NCI-H345 treated with DMSO at 0.1 percent for 48 hours (cell line): ENCODE measurements at regions not wholly inside any gene's neighbourhood (a gene's known extent, or its start where the extent isn't known, plus 50 kb on each side); places are given as distances from the start of the nearest gene placed in this dataset.
"Not testable (repeated sequence)": the region's sequence is repeated elsewhere in the genome, so short reads cannot be mapped to it uniquely, and the experiment has no call there.

Experiments
- DNase-seq: peaks from one replicate; lab custom pipeline; 2025; ENCODE audit not compliant: unreplicated experiment; lab: John Stamatoyannopoulos, UW

DNA sequence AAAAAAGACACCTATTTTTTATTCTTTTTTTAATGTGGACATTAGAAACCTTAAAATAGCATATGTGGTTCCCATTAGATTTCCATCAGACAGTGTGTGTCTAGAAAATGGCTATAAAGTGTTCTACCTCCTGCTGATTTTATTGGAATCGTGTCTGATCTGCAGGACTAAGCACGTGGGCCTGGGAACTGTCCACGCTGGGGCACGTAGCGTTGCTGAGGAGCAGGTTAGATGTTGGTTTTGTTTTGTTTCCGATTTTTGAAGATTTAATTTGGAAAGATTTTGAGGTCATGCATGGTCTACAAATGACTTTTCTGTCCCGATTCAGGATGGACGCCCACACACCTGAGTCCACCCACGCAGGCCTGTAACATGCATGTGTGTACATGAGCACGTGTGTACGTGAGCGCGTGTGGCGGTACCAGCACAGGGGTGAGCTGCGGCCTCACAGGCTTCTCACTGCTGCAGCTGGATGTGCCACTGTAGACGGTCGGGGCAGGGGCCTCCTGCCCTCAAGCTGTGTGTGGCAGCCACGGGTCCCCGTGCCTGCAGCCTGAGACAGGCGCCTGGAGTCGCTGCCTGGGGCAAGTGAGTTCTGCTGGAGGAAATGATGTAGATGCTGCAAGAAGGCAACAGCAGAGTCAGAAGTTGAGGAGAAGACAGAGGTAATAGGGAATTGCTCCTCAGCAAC, 99.7 kb upstream of the CTDP1 start:
- DNase-seq = no peak

DNA sequence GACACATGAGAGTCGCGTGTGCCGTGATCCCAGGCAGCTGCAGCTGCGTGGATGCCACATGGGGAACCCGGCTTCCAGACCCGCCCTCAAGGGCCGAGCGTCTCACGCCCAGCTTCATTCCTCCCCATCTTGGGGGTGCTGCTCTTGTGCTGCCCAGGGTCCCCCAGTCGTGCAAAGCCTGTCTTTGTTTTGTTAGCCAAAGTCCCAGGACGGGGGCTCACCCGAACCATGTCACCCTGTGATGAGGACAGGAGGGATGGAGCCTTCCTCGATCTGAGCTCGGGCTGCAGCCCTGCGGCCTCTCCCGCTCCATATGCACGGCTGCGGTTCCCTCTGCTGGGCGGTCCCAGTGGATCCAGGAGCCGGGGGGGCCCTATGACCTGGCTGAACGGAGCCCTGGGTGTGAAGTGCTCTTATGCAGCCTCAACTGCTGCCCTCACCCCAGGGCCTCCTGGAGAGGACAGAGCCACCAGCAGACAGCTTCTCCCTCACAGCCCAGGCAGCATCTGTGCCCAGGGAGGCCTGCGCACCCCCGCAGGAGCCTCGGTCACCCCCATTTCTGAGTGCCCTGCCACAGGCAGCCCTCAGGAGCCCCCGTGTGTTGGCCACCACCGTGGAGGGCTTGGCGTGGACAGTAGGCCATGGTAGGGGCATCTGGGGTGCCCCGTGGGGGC, 99.0 kb upstream of the CTDP1 start:
- DNase-seq = no peak

DNA sequence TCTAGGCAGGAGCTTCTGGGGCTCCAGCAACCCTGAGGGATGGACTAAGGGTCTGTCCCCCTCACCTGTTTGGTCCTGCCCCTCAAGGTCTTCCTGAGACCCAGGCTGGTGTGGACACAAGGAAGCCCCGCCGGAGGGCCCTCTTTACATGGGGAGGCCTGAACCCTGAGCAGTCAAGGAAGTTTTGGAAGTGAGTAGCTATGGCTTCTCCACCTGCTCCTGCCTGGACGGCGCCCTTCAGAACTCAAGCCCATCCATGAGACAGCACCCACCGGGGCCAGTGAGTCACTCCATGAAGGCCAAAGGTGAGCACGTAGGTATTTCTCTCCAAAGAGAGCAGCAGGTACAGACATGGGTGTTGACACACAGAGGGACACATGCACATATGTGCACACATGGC, 98.2 kb upstream of the CTDP1 start:
- DNase-seq = no peak

DNA sequence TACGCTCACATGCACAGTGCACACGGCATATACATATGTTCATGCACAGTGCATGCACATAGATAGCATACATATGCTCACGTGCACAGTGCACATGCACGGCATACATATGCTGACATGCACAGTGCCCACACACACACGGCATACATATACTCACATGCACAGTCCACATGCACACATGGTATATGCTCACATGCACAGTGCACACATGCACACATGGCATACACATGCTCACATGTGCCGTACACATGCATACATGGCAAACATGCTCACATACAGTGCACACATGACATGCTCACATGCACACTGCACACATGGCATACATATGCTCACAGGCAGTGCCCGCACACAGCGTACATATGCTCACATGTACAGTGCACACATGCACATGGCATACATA, 97.7 kb upstream of the CTDP1 start:
- no peak for DNase-seq

DNA sequence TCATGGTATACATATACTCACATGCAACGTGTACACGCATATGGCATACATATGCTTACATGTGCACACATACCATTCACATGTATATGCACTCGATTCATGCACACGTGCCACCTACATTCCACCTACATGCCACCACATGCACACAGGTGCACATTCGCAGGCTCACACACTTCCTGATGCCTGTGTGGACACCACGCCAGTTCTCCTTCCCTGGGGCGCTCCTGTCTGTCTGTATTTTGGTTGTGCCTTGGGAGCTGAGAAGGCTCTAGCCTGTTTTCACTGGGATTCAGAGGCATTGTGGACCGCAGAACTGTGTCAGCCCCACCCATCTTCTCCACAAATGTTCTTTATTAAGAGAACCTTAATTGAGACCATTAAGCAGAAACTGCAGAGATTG, 96.6 kb upstream of the CTDP1 start:
- DNase-seq = no peak

DNA sequence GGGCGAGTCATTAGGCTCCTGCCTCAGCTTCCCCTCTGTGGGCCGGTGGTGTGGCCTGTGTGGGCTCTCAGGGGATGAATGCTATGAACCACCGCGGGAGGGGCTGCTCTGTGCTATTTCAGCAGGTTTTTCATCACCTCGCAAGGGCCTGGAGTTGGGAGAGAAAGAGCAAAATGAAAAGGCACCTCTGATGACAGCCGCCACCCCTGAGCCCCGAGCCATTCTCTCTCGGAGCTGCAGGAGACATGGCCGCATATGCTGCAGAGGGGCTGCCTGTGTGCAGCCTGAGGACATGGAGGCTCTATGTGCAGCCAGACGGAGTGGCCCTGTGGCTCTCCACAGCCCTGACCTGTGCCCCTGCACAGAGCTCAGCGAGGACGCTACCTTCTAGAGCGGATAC, 96.2 kb upstream of the CTDP1 start:
- DNase-seq = no peak

DNA sequence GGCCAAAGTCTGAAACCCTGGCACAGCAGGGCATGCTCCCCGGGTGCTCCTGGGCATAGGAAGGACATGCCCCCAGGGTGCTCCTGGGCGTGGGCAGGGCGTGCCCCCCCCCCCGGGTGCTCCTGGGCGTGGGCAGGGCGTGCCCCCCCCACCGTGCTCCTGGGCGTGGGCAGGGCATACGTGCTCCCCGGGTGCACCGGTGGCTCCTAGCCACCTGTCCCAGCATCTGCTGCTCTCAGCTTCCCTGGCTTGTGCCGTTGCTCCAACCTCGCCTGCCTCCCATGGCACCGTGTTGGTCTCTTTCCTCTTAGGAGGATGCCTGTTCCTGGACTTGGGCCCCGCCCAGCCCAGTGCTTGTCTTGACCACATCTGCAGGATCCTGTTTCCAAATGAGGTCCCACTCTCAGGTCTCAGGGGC, 95.6 kb upstream of the CTDP1 start:
- DNase-seq = no peak

DNA sequence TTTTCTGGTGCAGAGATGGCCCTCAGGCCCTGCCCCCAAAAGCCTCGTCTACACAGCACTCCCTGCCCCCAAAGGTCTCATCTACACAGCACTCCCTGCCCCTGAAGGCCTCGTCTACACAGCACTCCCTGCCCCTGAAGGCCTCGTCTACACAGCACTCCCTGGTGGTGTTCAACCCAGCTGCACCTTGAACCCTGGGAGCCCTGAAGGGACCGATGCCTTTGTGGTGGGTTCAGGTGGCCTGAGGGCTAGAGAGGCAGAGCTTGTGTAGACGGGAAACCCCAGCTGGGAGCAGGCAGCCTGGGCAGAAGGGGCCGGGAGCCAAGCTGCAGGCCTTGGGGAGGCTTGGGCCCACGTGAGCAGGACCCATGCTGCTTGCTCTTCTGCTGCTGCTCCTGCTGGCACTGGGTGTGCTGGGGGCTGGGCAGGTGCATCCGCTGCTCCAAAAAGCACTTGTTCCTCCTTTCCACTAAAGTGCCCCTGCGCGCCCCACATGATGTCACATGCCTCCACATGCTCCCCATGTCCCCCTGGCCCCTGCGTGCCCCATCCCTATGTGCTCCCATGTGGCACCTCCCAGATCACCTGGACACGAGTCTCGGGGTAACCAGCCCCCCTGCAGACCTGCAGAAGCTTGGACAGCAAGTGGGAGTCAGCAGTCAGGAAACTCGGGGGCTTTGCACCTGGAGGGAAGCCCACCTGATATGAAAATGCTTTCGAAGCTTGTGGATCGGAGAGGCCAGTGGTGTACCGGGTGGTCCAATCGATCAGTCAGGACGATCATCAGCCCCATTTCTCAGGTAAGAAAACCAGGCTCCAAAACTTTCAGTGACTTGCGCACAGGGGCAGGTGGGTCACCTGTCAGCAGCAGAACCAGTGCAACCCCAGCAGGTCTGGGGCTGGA, 94.9 kb upstream of the CTDP1 start:
- no peak for DNase-seq

DNA sequence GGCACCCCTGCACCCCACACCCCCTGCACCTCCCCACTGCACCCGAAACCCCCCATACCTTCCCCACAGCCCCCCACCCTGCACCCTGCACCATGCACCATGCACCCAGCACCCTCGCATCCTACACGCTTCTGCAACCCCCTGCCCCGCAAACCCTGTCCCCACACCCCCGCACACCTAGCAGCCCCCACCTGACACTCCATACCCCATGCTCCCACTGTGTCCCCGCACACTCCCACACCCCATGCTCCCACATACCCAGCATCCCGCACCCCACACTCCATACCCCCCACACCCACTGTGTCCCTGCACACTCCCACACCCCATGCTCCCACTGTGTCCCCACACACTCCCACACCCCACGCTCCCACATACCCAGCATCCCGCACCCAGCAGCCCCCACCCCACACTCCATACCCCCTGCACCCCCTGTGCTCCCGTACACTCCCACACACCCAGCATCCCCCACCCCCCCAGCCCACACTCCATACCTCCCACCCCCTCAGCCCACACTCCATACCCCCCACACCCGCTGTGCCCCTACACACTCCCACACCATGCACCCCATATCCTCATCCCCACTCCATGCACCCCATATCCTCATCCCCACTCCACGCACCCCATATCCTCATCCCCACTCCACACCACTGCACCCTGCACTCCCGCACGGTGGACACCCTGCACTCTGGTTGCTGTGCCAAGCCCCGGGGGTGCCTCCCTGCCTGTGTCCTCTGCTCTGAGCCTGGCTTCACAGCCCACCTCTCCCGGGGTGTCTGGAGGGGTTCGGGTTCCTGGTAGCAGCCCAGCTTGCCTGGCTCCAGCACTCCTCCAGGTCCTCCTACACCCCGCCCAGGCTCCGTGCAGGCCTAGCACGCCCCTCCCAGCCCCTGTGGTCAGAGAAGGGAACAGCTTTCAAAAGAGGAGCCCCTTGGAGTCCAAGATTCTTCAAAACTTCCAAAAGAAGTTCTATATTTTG, 93.9 kb upstream of the CTDP1 start:
- DNase-seq = no peak

DNA sequence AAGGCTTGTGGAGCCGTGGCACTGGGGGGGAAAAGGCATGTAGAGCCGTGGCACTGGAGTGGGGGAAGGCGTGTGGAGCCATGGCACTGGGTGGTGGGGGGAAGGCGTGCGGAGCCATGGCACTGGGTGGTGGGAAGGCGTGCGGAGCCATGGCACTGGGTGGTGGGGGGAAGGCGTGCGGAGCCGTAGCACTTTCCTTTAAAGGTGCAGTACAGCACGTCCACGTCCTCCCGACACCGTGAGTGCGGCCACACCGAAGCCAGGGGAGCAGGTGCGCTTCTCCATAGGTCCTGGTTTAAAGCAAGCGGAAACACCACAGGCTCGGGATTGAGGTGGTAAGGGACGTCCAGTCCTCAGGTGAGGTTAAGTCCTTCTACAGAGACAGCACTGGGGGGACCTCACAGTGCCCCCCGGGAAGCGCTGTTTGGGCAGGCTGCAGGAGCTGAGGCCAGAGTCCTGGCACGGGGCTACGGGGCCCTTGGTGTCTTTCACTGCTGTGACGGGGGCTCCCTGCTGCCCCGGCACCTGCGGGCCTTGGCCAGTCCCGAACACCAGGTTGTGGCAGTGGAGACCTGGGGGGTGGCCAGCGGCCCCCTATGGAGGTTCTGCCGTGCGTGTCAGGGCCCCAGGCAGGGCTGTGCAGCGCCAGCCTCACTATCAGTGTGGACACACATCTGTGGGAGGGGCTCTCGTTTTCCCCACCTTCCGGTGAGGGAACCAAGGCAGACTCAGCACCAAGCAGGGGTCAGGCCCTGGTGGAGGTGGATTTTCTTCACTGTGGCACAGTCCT, 93.0 kb upstream of the CTDP1 start:
- no peak for DNase-seq

DNA sequence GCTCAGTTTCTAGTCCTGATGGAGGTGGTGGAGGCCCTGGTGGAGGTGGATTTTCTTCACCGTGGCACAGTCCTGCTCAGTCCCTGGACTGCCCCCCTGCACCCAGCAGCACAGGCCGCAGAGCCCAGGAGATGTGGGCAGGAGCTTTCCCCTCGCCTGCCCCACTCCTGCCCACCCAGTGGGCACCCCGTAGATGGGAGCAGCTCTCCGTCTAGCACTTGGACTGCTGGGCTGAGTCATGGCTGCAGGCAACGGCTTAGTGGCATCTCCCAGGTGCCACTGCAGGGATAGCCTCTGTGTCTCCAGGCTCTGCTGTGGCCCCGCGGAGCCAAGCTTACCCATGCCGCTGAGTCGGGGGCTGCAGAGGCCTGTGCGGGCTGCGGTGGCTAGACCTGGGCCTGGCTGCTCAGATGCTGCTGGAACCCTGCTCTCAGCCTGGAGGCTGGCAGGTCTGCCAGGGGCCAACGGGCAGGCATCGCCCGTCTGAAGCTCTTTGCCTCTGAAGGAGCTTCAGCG, 92.3 kb upstream of the CTDP1 start:
- no peak for DNase-seq

DNA sequence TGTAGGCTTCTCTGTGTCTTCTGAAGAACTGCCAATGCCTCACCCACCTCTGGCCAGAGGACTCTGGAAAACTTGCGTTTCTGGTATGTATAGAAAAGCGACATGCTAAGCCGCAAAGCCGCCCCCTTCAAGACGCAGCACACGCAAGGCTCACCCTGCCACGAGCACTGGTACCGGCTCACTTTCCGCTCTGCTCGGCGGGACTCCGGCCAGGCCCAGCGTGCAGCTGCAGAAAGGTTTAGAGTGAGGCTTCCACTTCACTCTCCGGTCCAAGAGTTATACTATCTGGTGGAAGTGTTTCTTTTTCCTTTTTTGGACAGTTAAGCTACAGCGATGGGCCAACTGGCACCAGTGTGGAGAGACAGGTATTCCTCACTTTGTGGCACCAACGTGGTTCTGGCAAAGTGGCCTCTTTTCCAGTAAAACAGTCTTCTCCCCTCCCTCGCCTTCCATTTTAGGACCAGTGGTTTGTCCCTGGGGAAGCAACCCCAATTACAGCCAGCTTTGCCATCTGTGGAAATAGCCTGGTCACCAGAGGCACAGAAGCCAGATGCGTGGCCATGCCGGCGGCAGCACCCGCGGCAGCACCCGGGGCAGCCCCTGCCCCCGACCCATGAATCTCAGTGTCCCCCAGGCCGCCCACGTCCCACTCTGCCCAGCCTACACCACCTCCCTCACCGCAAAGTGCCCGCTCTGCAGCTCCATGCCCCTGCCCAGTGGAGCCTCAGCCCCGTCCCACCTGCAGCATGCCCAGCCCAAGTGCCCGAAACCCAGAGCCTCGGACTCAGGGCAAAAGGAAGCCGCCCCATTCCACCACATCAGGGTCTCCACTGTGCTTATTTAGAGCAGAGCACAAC, 91.6 kb upstream of the CTDP1 start:
- no peak for DNase-seq

DNA sequence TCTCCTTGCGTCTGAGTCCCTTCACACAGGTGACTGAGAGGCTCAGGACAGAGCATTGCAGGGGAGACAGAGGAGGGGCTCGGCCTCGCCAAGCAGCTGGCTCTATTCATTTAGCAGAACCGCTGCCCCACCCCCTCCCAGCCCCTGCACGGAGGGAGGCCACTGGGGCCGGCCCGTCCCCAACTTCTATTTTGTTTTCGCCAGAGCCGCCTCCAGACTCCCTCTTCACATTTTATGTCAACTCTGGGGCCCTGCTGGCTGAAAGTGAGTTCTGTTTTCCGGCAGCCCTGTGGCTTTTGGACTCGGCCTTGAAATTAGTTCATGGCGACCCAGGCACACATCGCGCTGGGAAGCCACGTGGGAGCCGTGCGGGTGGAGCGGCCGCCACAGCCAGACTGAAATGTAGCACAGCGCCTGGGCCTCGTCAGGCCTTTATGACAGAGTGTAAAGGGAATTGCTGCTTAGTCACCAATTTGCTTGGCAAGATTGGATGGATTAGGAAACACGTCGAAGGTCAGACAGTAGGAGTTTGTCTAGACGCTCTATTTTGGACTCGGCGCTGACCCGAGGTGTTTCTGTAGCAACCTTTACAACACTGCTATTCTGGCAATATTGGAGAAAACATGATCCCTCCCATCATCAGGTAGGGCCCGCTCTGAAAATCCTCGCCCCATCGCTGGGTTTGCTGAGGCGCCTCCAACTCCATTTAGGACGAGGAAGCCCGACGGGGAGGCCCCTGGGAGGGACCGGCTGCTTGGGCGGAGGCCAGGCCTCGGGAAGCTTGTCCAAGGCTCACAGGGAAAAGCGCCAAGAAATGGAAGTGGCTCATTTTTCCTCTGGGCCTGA, 90.7 kb upstream of the CTDP1 start:
- DNase-seq = no peak

DNA sequence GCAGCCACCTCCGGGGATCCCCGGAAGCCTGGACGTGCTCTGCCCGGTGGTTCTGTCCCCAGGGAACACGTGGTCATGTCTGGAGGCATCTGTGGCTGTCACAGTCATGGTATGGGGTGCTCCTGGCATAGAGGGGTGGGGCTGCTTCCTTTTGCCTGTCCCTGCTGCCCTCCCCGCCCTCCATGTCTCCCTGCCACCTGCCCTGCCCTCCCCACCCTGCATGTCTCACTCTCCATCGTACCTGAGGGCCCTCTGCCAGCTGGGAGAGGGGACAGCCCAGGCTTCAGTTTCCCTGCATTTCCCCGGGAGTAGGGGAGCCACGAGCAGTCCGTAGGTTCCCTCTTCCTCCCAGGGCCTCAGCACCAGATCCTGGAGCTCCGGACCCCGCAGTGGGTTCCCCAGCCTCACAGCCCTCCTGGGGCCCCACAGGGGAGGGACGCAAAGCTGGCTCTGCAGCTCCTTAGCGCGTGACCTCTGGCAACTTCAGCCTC, 90.0 kb upstream of the CTDP1 start:
- no peak for DNase-seq

DNA sequence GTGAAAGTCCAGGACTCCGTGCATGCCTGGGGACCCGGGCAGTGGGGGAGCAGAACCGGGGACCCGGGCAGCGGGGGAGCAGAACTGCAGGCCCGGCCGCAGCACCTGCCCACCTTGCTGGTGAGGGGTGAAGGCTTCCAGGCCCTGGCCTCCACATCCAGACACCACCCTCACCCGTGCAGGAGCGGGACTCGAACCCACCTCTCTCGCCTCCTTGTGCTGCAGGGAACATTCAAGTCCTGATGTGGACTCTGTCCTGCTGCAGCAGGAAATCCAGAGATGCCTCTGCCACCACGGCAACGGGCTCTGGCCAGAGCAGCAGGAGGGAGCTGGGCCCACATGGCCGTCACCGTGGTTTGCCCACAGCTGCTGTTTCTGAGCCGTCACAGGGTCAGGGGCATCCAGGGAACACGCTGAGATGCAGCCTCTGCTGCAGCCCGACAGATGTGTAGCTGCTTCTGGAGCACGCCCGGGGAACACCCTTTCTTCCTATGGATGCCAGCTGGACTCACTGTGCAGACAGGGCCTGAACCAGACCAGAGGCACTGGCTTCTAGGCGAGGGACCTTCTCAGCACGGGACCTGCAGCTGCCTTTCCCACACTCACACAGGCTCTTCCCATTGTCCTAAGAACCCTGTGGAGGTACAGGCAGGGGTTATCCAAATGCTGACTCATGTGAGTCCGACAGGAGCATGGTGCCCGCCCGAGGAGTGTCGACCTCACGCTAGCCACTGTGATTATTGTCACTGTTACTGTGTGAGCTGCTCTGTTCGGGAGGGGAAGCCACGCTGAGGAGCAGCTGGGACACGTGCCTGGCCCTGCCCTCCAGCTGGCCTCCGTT, 89.2 kb upstream of the CTDP1 start:
- DNase-seq = no peak

DNA sequence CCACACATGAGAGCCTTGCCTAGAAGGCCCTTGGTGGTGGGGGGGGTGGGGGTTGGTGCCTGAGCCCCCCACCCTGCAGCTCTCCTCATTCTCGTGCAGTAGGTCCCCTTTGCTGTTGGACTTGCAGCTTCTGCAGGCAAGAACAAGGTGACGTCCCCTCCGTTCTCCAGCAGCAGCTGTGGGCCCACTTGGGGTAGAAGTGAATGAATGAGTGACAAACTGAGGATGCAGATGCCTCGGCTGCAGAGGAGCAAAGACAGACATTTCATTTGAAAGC, 88.6 kb upstream of the CTDP1 start:
- no peak for DNase-seq

DNA sequence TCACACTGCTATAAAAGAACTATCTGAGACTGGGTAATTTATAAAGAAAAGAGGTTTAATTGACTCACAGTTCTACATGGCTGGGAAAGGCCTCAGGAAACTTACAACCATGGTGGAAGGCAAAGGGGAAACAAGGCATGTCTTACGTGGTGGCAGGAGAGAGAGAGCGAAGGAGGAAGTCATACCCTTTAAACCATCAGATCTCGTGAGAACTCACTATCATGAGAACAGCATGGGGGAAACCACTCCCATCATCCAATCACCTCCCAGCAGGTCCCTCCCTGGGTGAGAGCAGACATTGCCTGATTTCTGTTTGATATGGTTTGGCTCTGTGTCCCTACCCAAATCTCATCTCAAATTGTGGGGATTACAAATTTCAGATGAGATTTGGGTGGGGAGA, 86.9 kb upstream of the CTDP1 start:
- not testable (repeated sequence) for DNase-seq
